HG03135 (cell line): ENCODE measurements at regions not wholly inside any gene's neighbourhood (a gene's known extent, or its start where the extent isn't known, plus 50 kb on each side); places are given as distances from the start of the nearest gene placed in this dataset.
"Not testable (repeated sequence)": the region's sequence is repeated elsewhere in the genome, so short reads cannot be mapped to it uniquely, and the experiment has no call there.

Experiments used
- ATAC-seq: cut with Tn5 transposase; IDR thresholded peaks from one replicate; pipeline ENCODE4 v1.9.1; 2021; ENCODE audit warnings: mild to moderate bottlenecking, moderate library complexity; ENCODE audit not compliant: unreplicated experiment

DNA sequence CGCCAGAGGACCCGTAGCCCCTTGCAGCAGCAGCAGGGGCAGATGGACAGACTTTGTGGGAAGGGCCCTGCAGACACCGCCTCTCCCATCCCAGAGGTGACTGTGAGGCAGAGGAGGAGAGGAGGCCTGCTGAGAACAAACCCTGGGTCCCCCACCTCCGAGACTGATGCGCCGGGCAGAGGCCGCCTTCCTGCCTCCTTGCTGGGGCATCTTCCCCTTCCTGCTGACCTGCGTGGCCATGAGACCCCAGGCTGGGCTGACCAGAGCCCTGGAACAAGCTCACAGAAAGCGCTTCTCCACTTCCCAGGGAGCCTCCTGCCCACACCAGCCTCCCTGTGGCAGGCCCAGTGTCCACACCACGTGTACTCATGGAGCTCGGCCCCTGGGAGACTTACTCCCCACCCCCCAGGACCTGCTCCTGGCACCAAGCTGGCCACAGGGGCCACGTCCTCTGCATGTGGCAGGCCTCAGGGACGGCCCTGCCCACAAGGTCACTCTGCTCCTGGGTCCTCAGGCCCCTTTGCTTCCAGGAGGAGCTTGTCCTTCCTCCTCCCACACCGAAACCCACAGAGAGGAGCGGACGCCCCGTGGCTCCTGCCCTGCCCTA, 119.0 kb upstream of the ZNF469 start:
- ATAC-seq: not testable (repeated sequence)

DNA sequence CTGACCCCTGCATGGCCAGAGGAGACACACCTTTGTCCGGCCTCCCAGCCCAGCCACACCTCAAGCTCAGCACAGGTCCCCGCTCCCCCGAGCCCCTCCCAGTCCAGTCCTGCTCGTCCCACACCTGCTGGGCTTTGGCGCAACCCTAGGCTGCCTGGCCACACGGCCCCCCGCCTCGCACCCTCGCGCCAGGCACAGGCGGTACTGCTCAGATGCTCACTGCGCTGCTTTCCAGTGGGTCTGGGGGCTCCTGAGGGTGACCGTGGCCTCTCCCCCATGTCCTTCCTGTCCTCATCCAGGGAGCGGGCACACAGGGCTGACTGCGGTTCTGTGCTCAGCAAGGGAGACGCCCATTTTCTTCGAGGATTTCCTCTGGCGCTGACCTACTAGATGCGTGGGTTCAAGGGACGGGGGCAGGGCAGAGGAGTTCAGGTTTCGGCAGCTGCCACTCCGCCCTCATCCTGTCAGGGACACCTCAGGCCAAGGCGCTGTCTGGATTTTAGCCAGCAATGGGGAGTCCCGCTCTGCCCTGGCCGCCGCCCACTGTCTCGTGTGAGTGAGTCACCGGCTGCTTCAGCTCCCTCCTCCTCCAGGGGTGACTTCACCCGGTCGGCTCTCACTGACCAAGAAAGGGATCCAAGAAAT, 118.0 kb upstream of the ZNF469 start:
- peak; percentile 61 for ATAC-seq

DNA sequence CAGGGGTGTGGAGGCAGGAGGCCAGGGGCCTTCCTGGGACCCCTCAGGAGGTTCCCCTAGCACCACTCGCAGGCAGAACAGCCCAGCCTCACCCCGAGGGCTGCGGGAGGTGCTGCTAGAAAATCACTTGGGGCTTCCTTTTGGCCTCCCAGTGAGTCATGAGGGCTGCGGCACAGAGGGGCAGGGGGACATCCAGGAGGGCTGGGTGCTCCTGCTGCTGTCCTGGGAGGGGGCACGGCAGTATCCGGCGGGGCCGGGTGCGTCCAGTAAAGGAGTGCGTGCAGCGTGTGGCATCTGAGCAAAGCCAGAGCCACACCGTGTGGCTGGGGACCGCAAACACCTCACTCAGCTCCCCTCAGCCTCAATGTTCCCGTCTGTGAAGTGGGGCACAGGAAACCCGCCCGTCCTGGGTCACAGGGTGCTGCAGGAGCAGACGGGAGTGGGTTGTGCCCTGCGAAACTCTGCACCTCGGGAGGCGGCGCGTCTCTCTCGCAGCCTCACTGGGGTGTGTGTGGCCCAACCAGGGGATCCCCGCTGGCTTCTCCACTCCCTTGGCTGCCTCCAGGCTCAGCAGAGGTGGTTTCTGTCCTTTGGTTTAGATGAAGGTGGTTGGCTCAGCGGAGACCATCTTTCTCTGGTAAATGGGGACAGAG, 117.3 kb upstream of the ZNF469 start:
- peak; percentile 25 for ATAC-seq

DNA sequence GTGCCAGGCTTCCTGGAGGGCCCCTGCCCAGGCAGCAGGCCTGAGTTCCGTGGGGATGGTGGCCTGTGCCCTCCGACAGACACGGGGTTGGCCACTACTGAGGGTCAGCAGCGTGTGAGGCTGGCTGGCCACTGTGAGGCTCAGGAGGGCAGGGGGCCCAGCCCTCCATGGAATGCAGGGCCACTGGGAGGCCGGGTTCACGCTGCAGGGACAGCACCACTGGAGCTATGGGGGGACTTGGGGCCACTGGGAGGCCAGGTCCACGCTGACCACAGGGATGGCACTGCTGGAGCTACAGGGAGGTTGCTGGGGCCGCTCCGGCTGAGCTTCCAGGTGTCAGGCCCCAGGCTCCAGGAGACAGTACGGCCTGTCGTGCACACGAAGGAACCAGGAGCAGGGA, 116.7 kb upstream of the ZNF469 start:
- not testable (repeated sequence) for ATAC-seq

DNA sequence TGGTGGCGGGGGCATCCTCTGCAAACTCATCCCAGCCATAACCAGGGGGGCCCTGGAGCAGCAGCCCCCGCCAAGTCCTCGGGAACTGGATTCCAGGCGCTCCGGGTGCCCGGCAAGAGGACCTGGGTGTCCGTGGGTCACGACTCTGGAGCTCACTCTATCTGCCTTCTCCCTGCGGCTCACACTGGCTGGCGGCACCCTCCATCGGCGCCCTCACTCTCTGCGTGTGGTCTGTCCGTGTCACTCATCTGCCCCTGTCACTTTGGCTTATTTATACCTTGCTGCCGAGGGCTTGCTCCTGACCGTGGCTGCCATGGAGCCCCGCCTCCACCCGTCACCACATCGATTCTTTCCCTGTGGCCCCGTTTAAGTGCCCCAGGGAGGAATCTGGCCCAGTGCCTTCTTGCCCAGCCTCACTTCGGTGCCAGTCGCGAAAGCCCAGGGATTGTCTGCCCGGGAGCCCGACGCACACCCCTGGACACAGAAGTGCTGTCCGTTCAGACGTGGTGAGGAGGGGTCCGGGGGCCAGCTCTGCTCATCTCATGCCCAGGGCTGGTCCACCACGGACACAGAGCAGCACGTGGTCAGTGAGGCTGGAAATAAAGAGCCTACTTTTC, 115.7 kb upstream of the ZNF469 start:
- ATAC-seq: not testable (repeated sequence)

DNA sequence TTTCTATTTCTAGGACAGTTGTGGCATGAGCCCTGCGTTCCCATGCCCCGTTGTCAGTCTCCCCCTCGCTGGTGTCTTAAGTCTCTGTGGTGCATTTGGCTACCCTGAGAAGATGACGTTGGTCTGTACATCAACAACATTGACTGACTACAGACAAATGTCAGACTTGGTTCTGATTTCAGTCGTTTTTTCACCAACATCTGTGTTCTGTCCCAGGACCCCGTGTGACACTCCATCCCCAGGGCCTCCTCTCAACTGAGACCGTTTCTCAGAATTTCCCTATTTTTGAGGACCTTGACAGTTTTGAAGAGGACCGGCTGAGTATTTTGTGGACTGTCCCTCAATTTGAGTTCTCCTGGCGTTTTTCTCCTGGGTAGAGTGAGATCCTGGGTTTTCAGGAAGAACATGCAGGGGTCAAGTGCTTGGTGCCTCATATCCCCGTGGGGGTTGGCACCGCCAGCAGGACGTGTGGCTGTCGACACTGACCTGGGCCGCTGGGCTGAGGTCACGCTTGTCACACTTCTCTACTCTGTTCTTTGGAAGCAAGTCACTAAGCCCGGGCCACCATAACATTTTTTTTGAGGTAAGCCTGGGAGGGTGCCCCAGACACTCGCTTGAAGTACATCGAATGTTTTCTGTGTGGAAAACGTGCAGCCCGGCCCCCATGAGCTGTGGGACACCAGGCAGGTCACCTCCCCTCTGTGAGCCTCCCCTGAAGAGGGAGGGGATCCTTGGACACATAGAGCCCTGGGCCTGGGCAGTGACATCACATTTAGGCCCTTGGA, 114.4 kb upstream of the ZNF469 start:
- ATAC-seq: not testable (repeated sequence)

DNA sequence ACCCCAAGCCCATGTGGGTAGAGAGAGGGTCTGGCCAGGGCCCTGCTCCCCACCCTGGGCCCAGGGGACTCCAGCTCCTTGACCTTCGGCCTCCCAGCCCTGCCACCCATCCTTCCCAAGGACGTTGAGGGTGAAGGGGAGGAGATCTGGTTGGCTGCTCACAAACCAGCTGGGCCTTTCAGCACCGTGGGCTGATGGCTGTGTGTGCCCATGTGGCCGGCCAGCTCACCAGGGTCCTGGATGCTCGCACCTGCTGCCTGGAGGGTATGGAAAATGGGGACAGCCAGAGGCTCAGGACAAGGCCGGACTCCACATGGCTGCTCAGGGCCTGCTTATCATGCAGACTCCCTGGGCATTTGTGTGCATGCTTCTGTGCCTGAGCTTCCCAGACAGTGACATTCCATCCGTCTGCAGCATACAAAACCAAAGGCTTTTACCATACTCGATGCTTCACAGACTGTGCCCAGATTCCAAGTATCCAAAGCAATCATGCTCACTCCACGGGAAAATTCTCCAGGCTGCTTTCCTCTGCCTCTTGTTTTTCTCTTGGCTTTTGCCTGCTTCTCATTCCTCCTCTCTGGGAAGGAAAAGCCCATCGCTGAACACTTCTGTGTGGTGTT, 112.5 kb upstream of the ZNF469 start:
- ATAC-seq: not testable (repeated sequence)

DNA sequence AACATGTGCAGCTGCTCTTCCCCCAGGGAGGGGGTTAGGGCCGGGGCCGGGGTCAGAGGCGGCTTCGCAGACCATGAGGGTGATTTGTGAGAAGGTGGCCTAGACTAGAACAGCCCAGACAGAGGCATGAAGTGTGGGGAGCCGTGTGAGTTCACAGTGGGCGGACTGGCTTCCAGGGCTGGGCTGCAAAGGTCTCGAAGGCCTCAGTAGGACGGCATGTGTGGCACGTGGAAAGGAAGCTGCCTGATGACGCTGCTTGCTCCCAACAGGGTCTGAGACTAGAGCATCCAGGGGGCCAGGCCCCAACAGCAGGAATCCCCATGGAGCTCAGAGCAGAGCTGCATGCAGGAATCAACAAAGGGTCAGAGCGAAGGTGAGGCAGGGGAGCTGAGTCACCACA, 111.5 kb upstream of the ZNF469 start:
- ATAC-seq: not testable (repeated sequence)

DNA sequence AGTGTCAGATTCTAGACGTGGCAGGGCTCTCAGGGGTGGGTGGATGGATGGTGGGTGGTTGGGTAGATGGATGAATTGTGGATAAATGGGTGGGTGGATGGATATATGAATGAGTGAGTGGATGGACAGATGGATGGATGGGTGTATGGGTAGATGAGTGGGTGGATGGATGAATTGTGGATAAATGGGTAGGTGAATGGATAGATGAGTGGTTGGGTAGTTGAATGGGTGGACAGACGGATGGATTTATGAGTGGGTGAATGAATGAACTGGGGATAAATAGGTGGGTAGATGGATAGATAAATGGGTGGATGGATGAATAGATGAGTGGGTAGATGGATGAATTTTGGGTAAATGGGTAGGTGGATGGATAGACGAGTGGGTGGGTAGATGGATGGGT, 111.0 kb upstream of the ZNF469 start:
- not testable (repeated sequence) for ATAC-seq

DNA sequence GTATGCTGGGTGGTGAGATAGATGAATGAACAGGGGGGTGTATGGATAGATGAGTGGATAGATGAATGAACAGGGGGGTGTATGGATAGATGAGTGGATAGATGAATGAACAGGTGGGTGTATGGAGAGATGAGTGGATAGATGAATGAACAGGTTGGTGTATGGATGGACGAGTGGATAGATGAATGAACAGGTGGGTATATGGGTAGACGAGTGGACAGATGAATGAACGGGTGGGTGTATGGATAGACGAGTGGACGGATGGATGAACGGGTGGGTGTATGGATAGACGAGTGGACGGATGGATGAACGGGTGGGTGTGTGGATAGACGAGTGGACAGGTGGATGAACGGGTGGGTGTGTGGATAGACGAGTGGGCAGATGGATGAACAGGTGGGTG, 110.3 kb upstream of the ZNF469 start:
- ATAC-seq: not testable (repeated sequence)

DNA sequence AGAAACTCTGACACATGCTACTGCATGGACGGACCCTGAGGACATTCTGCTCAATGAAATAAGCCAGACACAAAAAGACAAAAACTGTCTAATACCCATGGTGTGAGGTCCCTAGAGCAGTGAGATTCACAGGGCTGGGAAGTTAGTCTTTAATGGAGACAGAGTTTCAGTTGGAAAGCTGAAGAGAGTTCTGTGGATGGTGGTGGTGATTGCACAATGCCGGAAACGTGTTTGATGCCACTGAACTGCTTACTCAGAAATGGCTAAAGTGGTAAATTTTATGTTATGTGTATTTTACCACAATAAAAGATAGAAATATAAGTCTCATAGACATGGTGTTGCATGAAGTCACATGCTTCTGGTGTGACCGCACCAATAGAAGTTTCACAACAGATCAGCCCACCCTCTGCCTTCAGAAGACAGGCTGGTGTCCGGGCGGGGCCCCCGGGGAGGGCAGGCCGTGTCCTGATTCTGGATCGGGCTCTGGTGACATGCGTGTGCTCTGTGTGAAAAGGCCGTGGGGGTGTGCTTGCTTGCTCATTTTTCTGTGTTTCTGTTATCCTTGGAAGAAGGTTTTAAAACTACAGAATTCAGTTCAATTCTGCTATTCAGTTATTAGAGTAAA, 108.5 kb upstream of the ZNF469 start:
- not testable (repeated sequence) for ATAC-seq

DNA sequence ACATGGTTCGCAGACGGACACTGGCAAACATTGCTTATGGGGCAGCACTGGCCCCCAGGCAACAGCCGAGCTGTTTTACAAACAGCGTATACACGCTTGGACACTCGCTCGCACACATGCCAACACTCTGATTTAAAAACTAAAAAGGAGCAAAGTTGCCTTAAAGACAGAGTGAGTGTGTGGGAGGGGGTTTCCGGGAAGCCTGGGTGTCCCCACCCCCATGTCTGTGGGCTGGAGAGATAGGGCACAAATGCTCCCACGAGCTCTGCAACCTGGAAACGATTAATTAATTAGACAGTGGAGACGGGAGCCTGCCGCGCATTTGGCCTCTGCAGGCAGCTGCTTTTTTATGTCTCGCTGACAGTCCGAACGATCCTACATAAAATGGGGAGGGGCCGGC, 107.9 kb upstream of the ZNF469 start:
- ATAC-seq: no peak

DNA sequence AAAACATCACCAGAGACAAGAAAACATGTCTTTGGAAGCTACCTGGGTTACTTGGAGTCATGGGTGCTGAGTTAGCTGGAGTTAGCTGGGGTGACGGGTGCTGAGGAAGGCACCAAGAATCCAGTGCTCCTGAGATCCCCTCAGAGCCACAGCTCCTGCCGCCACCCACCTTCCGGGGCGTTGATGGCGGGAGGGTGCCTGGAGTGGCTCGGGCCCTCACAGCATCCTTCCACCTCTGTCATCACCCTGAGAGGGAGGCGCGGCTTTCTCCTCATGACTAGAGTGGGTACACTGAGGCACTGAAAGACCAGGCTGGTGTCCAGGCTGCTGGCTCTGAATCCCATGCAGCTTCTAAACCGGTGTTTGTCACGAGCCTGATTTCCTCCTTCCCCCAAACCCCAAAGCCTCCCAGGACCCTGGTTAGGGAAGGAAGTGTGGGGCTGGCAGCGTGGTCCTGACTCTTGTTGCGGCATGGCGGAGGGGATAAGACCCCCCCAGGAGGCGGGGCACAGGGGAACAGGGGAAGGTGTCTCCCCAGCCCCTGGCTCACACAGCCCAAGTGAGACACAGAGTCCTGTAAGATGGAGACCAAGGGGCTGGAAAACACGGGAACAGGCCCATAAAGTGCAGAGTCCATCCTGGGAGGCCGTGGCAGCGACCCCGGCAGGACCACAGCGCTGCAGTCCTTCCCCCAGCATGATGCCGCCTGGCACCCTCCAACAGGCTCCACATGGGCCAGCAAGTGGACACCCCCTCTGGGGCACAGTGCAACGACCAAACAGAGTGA, 107.2 kb upstream of the ZNF469 start:
- ATAC-seq: not testable (repeated sequence)

DNA sequence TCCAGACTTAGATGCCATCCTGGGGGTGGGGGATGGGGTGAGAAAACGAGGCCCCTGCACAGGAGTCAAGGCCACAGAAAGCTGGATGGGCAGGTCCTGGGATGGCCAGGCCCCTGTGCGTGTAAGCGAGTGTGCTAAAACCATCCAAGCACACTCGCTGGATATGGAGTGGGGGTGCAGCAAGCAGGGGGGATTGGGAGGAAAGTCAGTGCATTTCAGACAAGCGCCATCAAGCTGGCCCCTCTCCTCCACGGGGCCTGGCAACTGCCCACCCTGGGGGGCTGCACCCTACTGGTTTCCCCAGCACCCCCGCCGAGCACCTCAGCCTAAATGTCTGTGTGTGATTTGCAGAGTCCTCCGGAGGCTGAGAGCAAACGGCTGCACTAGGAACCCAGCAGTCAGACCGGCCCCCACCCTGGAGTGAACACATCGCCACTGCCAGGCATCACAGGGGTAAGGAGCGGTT, 106.6 kb upstream of the ZNF469 start:
- not testable (repeated sequence) for ATAC-seq

DNA sequence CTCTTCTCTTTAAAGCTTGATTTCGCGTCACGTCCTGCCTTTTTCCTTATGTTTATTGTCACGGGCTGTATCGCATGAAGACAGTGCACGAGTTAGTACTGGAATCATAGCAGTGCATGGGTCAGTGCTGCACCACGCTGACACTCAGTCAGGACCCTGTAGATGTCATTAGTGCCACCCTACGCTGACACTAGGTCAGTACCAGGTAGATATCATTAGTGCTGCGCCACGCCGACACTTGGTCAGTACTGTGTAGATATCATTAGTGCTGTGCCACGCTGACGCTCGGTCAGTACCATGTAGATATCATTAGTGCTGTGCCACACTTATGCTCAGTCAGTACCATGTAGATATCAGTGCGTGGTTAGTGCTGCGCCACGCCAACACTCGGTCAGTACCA, 106.2 kb upstream of the ZNF469 start:
- ATAC-seq: no peak

DNA sequence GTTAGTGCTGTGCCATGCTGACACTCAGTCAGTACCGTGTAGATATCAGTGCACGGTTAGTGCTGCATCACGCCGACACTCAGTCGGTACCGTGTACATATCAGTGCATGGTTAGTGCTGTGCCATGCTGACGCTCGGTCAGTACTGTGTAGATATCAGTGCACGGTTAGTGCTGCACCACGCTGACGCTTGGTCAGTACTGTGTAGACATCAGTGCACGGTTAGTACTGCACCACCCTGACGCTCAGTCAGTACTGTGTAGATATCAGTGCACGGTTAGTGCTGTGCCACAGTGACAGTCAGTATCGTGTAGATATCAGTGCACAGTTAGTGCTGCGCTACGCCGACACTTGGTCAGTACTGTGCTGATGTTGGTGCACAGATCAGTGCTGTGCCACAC, 102.8 kb upstream of the ZNF469 start:
- no peak for ATAC-seq

DNA sequence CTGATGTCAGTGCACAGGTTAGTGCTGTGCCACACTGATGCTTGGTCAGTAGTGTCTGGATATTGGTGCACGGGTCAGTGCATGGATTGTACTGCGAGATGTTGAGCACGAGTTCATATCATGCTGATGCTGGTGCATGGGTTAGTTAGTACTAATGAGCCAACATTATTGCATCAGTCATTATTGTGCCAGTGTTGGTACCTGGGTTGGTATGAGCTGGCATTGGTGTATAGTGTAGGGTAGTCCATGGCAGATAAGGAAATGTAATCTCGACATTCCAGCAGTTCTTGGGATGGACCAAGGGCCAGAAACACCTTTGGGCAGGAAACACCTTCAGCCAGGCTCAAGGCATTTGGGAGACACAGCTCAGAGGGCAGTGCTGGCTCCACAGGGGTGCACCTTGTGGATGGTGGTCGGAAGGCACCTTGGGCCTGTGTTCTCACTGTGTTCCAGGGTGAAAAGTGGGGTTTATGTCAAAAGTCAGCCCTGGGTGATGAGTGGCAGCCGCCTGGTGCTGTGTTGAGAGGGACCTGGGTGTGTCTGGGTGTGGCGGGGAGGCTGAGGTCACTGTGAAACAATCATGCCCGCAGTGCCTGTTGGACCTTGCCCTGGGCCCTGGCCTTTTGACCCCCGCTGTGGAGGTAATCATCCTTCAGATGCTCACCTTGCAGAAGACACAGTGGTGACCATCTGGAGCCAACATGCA, 100.7 kb upstream of the ZNF469 start:
- no peak for ATAC-seq

DNA sequence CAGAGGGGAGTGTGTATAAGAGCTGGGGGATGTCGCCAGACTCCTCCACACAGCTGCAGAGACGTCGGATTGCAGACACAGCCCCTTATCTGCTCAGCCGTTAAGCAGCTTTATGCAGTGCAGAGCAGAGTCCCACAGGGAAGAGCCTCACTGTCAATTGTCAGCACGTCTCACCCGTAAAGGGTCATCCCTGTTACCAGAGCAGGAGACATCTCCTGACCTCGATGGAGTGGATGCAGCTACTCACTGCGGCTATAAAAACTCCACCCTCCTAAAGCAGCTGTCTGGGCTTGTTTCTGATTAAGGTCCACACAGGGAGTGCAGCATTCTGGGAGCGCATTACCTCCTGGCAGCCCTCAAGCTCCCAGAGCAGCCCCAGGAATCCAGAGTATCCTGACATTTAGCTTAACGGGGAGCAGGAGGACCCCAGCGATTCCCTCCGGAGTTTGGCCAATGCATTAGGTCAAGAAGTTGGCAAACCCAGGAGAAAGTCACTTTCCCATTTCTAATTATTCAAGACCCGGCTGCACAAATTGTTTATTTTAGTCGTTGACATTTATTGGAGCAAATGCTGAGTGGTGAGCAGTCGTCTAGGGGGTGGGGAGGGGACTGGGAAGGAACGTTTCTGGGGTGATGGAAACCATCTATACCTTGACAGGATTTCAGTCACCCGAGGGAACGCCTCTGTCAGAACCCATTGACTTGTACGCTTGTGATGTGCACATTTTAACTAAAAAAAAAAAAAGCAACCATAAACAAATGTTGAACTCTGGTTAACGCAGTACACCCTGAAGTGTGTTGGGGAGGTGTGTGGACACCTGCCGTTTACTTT, 100.0 kb upstream of the ZNF469 start:
- no peak for ATAC-seq
